Frontal cortex (tissue), 4 donors: ENCODE measurements at regions not wholly inside any gene's neighbourhood (a gene's known extent, or its start where the extent isn't known, plus 50 kb on each side); places are given as distances from the start of the nearest gene placed in this dataset. TPM values are rescaled to one million over a fixed set of nuclear protein-coding genes. Genes with fewer than 3 reads are reported as not detected.

Experiments
- DNase-seq, 2 donors: peaks; one replicate each; pipeline ENCODE4 v3.0.0; 2012; ENCODE audit warnings: low spot score in 2 of 2
- FAIRE-seq: peaks from 2 replicates; lab custom pipeline; 2012; peaks lifted over from hg19 to GRCh38; lab: Jason Lieb, UNC
- small RNA-seq: library from RNA; depleted of rRNA; stranded (forward); fragments of <200 nt; gene quantifications from one replicate; pipeline ENCODE3, GENCODE V24; 2014
- donor health status: control.
- donor health status: control.
- donor health status: control.

GRCh38 chr18:37619964-37620363, 54.4 kb upstream of the CELF4 start:
- DNase-seq, result no peak
- no peak for FAIRE-seq

DNA sequence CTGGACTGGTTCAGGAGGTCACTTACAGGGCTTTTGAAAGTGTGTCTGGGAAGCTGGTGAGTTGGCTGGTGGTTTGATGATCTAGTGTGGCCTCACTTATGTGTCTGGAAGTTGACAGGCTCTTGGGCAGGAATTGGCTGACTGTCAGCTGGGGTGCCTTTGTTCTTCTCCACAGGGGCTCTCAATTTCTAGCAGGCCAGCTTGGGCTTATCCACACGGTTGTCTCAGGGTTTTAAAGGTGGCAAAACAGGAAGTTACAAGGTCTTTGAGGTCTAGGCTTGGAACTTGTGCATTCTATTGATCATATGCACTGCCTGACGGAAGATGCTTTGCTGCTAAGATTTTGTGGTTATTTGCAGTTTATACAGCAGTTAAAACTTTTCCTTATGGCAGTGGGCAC, 52.0 kb upstream of the CELF4 start:
- FAIRE-seq (no peak), DNase-seq (no peak)

Small RNAs in the stretch of these regions (small RNA-seq; reads per million reads assigned to genes)
- gene AC011712.1 (not detected), gene MIR4318 (not detected), gene MIR5583-1 (not detected), gene RN7SKP182 (not detected), gene RNU6-1242P (not detected), gene RNU6-706P (not detected)
